Cerebellar cortex (tissue), 1 donor: ENCODE measurements at regions not wholly inside any gene's neighbourhood (a gene's known extent, or its start where the extent isn't known, plus 50 kb on each side); places are given as distances from the start of the nearest gene placed in this dataset.

Experiments
- DNase-seq: peaks from one replicate; pipeline ENCODE4 v3.0.0-alpha.2; 2015; ENCODE audit warnings: low spot score

GRCh38 chr13:57443494-57443893, 188.1 kb upstream of the PCDH17 start:
- no peak for DNase-seq

DNA sequence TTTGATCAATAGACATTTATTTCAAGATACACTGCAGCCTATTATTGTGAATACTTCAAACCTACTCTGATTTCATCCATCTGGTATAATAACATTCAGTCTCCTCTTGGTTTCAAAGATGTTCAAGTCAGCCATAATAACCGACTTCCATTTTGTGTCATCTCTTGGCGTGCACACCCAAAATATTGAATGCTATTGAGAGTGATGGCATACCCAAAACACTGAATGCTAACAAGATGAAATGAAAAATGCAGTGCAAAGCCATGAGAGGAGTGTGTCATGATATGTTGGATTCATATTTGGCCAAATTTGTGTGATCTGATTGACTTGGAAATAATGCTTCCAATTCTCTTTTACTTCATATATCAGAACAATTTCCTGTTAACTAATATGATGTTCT, 181.2 kb upstream of the PCDH17 start:
- DNase-seq, result no peak

GRCh38 chr13:57452228-57452627, 179.3 kb upstream of the PCDH17 start:
- no peak for DNase-seq

DNA sequence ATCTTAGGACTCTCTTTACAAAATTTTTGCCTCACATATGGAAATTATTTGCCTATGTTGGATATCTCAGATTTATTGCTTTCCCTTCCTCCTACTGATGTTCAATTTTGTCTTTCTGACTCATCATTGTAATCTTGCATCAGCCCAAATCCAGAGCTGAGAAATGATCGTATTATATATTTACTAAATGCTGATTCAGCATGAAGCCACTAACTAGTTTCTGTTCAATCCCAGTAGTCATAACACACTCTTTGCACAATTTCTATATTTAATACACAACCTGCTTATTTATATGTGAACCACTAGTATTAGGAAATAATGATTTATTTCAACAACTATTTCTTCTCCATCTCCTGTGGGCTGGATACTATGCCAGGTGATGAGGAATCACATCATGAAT, 161.1 kb upstream of the PCDH17 start:
- DNase-seq, result no peak

- no peak for DNase-seq
These were observed 140.2 kb upstream of the PCDH17 start for GRCh38 chr13:57491318-57491717.

- no peak for DNase-seq
These were observed 123.6 kb upstream of the PCDH17 start for GRCh38 chr13:57507752-57508463.

GRCh38 chr13:57511603-57512002, 119.9 kb upstream of the PCDH17 start:
- no peak for DNase-seq

- DNase-seq, result no peak
These were observed 104.3 kb upstream of the PCDH17 start for GRCh38 chr13:57527114-57527735.

- DNase-seq, result no peak
These were observed 100.3 kb upstream of the PCDH17 start for GRCh38 chr13:57531256-57531655.

DNA sequence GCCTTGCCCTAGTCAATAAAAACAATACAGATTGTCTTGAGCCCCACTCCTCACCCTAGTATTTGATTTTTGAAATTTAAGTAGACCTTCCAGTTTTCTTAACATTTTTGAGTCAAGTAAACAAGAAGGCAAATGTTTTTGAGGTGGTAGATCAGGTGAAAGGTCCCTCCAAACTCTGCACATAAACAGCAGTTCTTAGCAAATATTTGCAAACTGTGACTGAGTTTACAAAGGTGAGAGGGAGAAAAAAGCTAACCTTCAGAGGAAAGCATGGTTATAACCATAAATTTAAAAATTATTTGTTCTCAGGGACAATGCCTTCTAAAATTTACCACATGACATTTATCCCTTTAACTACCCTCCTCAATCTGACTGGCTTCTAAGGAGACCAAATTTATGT, 84.6 kb upstream of the PCDH17 start:
- no peak for DNase-seq

- DNase-seq, result no peak
These were observed 79.1 kb upstream of the PCDH17 start for GRCh38 chr13:57552437-57552836.

DNA sequence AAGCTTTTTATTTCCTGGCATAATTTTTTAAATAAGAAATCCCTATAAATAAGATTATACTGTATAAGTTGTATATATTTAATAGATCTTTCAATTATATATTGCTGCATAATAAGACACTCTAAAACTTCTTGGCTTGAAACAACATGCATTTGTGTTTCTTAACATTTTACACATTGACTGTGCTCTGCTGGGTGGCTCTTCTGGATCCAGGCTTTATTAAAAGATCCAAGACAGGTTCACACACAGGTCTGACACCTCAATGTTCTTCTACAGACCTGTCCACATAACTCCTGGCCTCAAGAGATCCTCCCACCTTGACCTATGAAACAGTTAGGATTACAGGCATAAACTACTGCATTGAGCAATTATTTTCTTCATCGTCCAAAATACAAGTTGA, 77.6 kb upstream of the PCDH17 start:
- DNase-seq, result no peak

- DNase-seq, result peak; percentile 5
These were observed 73.5 kb upstream of the PCDH17 start for GRCh38 chr13:57558051-57558467.

GRCh38 chr13:57568865-57569264, 62.7 kb upstream of the PCDH17 start:
- no peak for DNase-seq

DNA sequence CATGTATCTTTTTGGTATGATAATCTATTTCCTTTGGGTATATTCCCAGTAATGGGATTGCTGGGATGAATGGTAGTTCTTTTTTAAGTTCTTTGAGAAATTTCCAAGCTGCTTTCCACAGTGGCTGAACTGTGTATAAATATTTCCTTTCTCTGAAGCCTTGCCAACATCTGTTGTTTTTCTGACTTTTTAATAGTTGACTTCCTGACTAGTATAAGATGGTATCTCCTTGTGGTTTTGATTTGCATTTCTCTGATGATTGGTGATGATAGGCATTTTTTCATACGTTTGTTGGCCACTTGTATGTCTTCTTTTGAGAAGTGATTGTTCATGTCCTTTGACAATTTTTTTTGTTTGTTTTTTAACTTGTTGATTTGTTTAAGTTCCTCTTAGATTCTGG, 61.6 kb upstream of the PCDH17 start:
- DNase-seq, result no peak
